OCI-LY7 (cell line): ENCODE measurements at regions not wholly inside any gene's neighbourhood (a gene's known extent, or its start where the extent isn't known, plus 50 kb on each side); places are given as distances from the start of the nearest gene placed in this dataset.

Experiments
- BruUV-seq: library from RNA; stranded (reverse); fragments of 400-500 nt; replicated peaks from 2 replicates; lab custom pipeline; 2021; lab: Mats Ljungman, UMichigan
- CTCF ChIA-PET: fragments of 300-600 bp; sonication (Branson Sonifier 250); formaldehyde crosslinking; loops from one replicate; lab custom pipeline; 2022; ENCODE audit warnings: antibody characterized with exemption; ENCODE audit not compliant: unreplicated experiment; lab: Charles Lee
- POLR2A ChIA-PET: fragments of 300-600 bp; sonication (Branson Sonifier 250); formaldehyde crosslinking; loops from one replicate; lab custom pipeline; 2022; ENCODE audit warnings: antibody characterized with exemption; lab: Charles Lee
- DNase-seq: peaks from one replicate; pipeline ENCODE4 v3.0.0-alpha.2; 2015; ENCODE audit warnings: low spot score
- H2AFZ ChIP-seq: fragments of 200-600 bp; sonication (generic), shearing (Covaris generic); 2 replicates; pipeline ENCODE4 v1.6.1; 2014; ENCODE audit warnings: mild to moderate bottlenecking, antibody characterized with exemption, low read length, moderate library complexity
- H3K27ac ChIP-seq: fragments of 200-600 bp; sonication (generic); 2 replicates; pipeline ENCODE4 v1.5.1; 2014; ENCODE audit warnings: mixed run types, low read depth, mild to moderate bottlenecking, moderate library complexity, low read length, inconsistent platforms; ENCODE audit not compliant: poor library complexity, severe bottlenecking
- H3K36me3 ChIP-seq: fragments of 200-600 bp; sonication (generic); 2 replicates; pipeline ENCODE4 v1.6.1; 2014; ENCODE audit warnings: mild to moderate bottlenecking, antibody characterized with exemption, low read length, moderate library complexity, mixed read lengths; ENCODE audit not compliant: insufficient read depth
- H3K4me1 ChIP-seq: fragments of 200-600 bp; sonication (generic); 2 replicates; pipeline ENCODE4 v1.5.1; 2014; ENCODE audit warnings: mild to moderate bottlenecking, low read length; ENCODE audit not compliant: insufficient read depth, poor library complexity, severe bottlenecking
- H3K4me2 ChIP-seq: fragments of 200-600 bp; sonication (generic); 2 replicates; pipeline ENCODE4 v1.6.1; 2014; ENCODE audit warnings: mild to moderate bottlenecking, low read length
- H3K4me3 ChIP-seq: fragments of 200-600 bp; sonication (generic); 2 replicates; pipeline ENCODE4 v1.5.1; 2014; ENCODE audit warnings: mild to moderate bottlenecking, low read depth, low read length; ENCODE audit not compliant: poor library complexity, severe bottlenecking
- H3K79me2 ChIP-seq: fragments of 200-600 bp; sonication (generic); 2 replicates; pipeline ENCODE4 v1.6.1; 2016; ENCODE audit warnings: low read depth, mild to moderate bottlenecking, low read length, moderate library complexity, mixed read lengths; ENCODE audit not compliant: insufficient read depth
- H3K9me2 ChIP-seq: fragments of 200-600 bp; sonication (generic); 2 replicates; pipeline ENCODE4 v1.6.1; 2016; ENCODE audit warnings: mild to moderate bottlenecking, low read length, mixed read lengths; ENCODE audit not compliant: insufficient read depth
- H3K9me3 ChIP-seq: fragments of 200-600 bp; sonication (generic); 2 replicates; pipeline ENCODE4 v1.6.1; 2014; ENCODE audit warnings: mild to moderate bottlenecking, mixed run types, low read length, mixed read lengths
- H4K20me1 ChIP-seq: fragments of 200-600 bp; sonication (generic); 2 replicates; pipeline ENCODE4 v1.6.1; 2014; ENCODE audit warnings: mild to moderate bottlenecking, antibody characterized with exemption, low read length, moderate library complexity, mixed read lengths; ENCODE audit not compliant: insufficient read depth
- EZH2phosphoT487 ChIP-seq: fragments of 200-600 bp; sonication (generic); IDR thresholded peaks from 2 replicates; pipeline ENCODE4 v1.6.1; 2018; ENCODE audit warnings: low read depth, borderline replicate concordance, mild to moderate bottlenecking, mixed run types, antibody characterized with exemption, low read length, moderate library complexity, mixed read lengths
- intact Hi-C: fragments of 100-400 bp; cut with micrococcal nuclease; formaldehyde crosslinking; loops from one replicate; pipeline ENCODE4 v1.10.0; 2022; ENCODE audit not compliant: unreplicated experiment
- TF ChIP-seq, protein P1 (sequence below): fragments of 200-600 bp; sonication (generic); conservative IDR thresholded peaks from 2 replicates; pipeline ENCODE4 v1.5.1; 2014; ENCODE audit warnings: mild to moderate bottlenecking, antibody characterized with exemption, low read length, moderate library complexity, mixed read lengths

DNA sequence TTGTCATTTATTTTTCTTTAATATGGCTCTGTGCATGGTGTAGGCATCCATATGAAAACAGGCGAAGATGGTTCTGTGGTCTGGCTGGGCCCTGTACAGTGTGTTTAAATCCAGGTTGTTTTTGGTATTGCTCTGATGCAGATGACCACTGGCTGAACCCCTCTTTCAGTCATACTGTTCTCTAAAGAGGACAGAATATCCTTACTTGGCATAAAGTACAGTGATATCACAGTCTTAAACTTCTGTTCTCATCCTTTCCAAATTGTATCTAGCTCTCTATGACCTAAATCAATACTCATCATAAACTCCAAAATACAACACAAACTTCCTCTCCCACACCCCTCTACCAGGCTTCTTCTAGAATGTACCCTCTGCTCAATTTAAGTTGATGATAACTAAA, 252.7 kb upstream of the FAR2 start:
- H3K4me2 ChIP-seq = no peak overlapping the region
- H3K9me3 ChIP-seq = peaks cover 7% of the 10 kb centered on the region; the same call in 1 of the 2 replicates
- no peak overlapping the region for H3K27ac ChIP-seq
- no peaks in the 10 kb centered on the region for H3K9me2 ChIP-seq
- no TSS peak for BruUV-seq
- H4K20me1 ChIP-seq = no peaks in the 10 kb centered on the region
- H2AFZ ChIP-seq = no peak overlapping the region
- H3K4me3 ChIP-seq = no peak overlapping the region
- CTCF ChIA-PET = no interaction called here
- DNase-seq = no peak
- TF ChIP-seq EZH2phosphoT487 = no peak
- TF ChIP-seq, protein P1, sequence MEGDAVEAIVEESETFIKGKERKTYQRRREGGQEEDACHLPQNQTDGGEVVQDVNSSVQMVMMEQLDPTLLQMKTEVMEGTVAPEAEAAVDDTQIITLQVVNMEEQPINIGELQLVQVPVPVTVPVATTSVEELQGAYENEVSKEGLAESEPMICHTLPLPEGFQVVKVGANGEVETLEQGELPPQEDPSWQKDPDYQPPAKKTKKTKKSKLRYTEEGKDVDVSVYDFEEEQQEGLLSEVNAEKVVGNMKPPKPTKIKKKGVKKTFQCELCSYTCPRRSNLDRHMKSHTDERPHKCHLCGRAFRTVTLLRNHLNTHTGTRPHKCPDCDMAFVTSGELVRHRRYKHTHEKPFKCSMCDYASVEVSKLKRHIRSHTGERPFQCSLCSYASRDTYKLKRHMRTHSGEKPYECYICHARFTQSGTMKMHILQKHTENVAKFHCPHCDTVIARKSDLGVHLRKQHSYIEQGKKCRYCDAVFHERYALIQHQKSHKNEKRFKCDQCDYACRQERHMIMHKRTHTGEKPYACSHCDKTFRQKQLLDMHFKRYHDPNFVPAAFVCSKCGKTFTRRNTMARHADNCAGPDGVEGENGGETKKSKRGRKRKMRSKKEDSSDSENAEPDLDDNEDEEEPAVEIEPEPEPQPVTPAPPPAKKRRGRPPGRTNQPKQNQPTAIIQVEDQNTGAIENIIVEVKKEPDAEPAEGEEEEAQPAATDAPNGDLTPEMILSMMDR = no peak
- no peaks in the 10 kb centered on the region for H3K4me1 ChIP-seq
- no peaks in the 10 kb centered on the region for H3K79me2 ChIP-seq
- intact Hi-C loops = no loop called here
- no peaks in the 10 kb centered on the region for H3K36me3 ChIP-seq
- POLR2A ChIA-PET = no interaction called here

DNA sequence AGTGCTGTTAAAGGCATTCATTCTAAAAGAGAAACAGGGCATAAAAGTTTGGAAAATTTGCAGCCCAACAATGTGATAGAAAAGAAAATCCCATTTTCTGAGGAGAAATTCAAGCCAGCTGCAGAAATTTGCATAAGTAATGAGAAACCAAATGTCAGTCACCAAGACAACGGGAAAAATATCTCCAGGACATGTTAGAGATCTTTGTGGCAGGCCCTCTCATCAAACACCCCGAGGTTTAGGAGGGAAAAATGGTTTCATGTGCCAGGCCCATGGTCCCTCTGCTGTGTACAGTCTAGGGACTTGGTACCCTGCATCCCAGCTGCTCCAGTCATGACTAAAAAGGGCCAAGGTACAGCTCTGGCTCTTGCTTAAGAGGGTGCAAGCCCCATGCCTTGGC, 251.0 kb upstream of the FAR2 start:
- no TSS peak for BruUV-seq
- POLR2A ChIA-PET = no interaction called here
- intact Hi-C loops = no loop called here

DNA sequence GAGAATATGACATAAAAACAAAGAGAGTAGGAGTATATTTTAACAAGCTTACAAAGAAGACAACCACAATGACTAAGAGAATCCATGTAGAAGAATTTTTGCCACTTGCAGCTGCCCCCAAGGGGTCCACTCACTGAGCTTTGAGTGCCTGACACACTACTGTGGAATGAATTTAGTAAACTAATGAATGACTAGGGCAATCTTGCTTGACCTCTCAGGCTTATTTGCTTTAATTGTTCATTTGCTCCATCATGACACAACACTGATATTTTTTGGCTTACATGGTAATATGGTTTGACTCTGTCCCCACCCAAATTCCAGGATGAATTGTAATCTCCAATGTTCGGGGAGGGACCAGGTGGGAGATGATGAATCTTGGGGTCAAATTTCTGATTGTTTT, 249.1 kb upstream of the FAR2 start:
- H3K79me2 ChIP-seq = no peaks in the 10 kb centered on the region
- H4K20me1 ChIP-seq = no peaks in the 10 kb centered on the region
- DNase-seq = no peak
- no TSS peak for BruUV-seq
- ChIA-PET CTCF (no interaction called here), POLR2A (no interaction called here)
- no peaks in the 10 kb centered on the region for H3K9me2 ChIP-seq
- no peak overlapping the region for H3K27ac ChIP-seq
- no peaks in the 10 kb centered on the region for H3K36me3 ChIP-seq
- H3K4me3 ChIP-seq = no peak overlapping the region
- intact Hi-C loops = no loop called here
- no peak overlapping the region for H3K4me2 ChIP-seq
- H3K9me3 ChIP-seq = peaks cover 9% of the 10 kb centered on the region; the same call in 1 of the 2 replicates
- H3K4me1 ChIP-seq = no peaks in the 10 kb centered on the region
- no peak overlapping the region for H2AFZ ChIP-seq
- TF ChIP-seq EZH2phosphoT487 = no peak

More for the DNA sequence above, 251.0 kb upstream of the FAR2 start:
- DNase-seq = no peak
- no peak overlapping the region for H3K4me3 ChIP-seq
- no peak overlapping the region for H3K4me2 ChIP-seq
- H3K9me2 ChIP-seq = no peaks in the 10 kb centered on the region
- CTCF ChIA-PET = no interaction called here
- no peaks in the 10 kb centered on the region for H3K79me2 ChIP-seq
- no peaks in the 10 kb centered on the region for H3K36me3 ChIP-seq
- no peaks in the 10 kb centered on the region for H3K4me1 ChIP-seq
- no peak overlapping the region for H3K27ac ChIP-seq
- no peak overlapping the region for H2AFZ ChIP-seq
- TF ChIP-seq, protein P1 = no peak
- no peak for TF ChIP-seq EZH2phosphoT487
- no peaks in the 10 kb centered on the region for H4K20me1 ChIP-seq
- peaks cover 9% of the 10 kb centered on the region; the same call in 1 of the 2 replicates for H3K9me3 ChIP-seq
